DOHH2 (cell line): ENCODE measurements at regions not wholly inside any gene's neighbourhood (a gene's known extent, or its start where the extent isn't known, plus 50 kb on each side); places are given as distances from the start of the nearest gene placed in this dataset.

Experiments used
- EZH2phosphoT487 ChIP-seq: fragments of 200-600 bp; sonication (generic); IDR thresholded peaks from 2 replicates; pipeline ENCODE4 v1.6.1; 2017; ENCODE audit warnings: borderline replicate concordance, mild to moderate bottlenecking, antibody characterized with exemption, low read length, moderate library complexity, mixed read lengths
- TF ChIP-seq, protein P1 (sequence below): fragments of 200-600 bp; sonication (generic); IDR thresholded peaks from one replicate; pipeline ENCODE4 v1.5.1; 2014; ENCODE audit warnings: antibody characterized with exemption, mild to moderate bottlenecking, low read depth, low read length; ENCODE audit not compliant: poor library complexity, severe bottlenecking

GRCh38 chr3:118543832-118544231 lies 490.8 kb downstream of the IGSF11 start:
- TF ChIP-seq, protein P1, sequence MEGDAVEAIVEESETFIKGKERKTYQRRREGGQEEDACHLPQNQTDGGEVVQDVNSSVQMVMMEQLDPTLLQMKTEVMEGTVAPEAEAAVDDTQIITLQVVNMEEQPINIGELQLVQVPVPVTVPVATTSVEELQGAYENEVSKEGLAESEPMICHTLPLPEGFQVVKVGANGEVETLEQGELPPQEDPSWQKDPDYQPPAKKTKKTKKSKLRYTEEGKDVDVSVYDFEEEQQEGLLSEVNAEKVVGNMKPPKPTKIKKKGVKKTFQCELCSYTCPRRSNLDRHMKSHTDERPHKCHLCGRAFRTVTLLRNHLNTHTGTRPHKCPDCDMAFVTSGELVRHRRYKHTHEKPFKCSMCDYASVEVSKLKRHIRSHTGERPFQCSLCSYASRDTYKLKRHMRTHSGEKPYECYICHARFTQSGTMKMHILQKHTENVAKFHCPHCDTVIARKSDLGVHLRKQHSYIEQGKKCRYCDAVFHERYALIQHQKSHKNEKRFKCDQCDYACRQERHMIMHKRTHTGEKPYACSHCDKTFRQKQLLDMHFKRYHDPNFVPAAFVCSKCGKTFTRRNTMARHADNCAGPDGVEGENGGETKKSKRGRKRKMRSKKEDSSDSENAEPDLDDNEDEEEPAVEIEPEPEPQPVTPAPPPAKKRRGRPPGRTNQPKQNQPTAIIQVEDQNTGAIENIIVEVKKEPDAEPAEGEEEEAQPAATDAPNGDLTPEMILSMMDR: no peak
- TF ChIP-seq EZH2phosphoT487: no peak
